Naive thymus-derived CD8-positive, alpha-beta T cell (primary cell): ENCODE measurements at regions not wholly inside any gene's neighbourhood (a gene's known extent, or its start where the extent isn't known, plus 50 kb on each side); places are given as distances from the start of the nearest gene placed in this dataset.

Source experiments
- ATAC-seq, 2 donors: fragments of 150-1000 bp; cut with Tn5 transposase in 1 of 2; sonication (Bioruptor Pico), chemical (Tn5 transposase) in 1 of 2; 1 replicate in 1 of 2; 2 replicates in 1 of 2; pipeline ENCODE4 v1.10.0; 2021; ENCODE audit warnings: mild to moderate bottlenecking in 2 of 2, moderate library complexity in 2 of 2
- POLR2A ChIA-PET: fragments of 350-600 bp; sonication (Branson Sonifier 250); formaldehyde crosslinking; loops from one replicate; lab custom pipeline; 2021; ENCODE audit warnings: antibody characterized with exemption; lab: Charles Lee
- DNase-seq, 10 donors: peaks; one replicate each; pipeline versions ENCODE4 v3.0.0 to v3.0.0-alpha.2; 2020 to 2022
- H3K27ac Mint-ChIP-seq, 10 donors: one replicate each; pipeline ENCODE4 v1.8.0; 2020 to 2022; ENCODE audit warnings: mild to moderate bottlenecking in 10 of 10, mixed read lengths in 10 of 10, moderate library complexity in 4 of 10, inconsistent platforms in 1 of 10
- H3K27me3 Mint-ChIP-seq, 5 donors: one replicate each; pipeline ENCODE4 v1.8.0; 2021 to 2022; ENCODE audit warnings: mixed read lengths in 5 of 5
- H3K36me3 Mint-ChIP-seq, 3 donors: one replicate each; pipeline ENCODE4 v1.8.0; 2020 to 2022; ENCODE audit warnings: mixed read lengths in 3 of 3, mild to moderate bottlenecking in 2 of 3, inconsistent platforms in 1 of 3
- H3K4me1 Mint-ChIP-seq, 4 donors: one replicate each; pipeline ENCODE4 v1.8.0; 2021 to 2022; ENCODE audit warnings: mixed read lengths in 4 of 4
- H3K4me3 Mint-ChIP-seq, 10 donors: one replicate each; pipeline ENCODE4 v1.8.0; 2020 to 2022; ENCODE audit warnings: mild to moderate bottlenecking in 10 of 10, mixed read lengths in 10 of 10, moderate library complexity in 6 of 10, inconsistent platforms in 1 of 10
- H3K9me3 Mint-ChIP-seq, 9 donors: one replicate each; pipeline ENCODE4 v1.8.0; 2020 to 2022; ENCODE audit warnings: mixed read lengths in 9 of 9, mild to moderate bottlenecking in 3 of 9, inconsistent platforms in 1 of 9, moderate library complexity in 1 of 9

GRCh38 chr10:16316733-16317390 is 119.9 kb upstream of the PTER start:
- no peak overlapping the region for H3K4me3 Mint-ChIP-seq

GRCh38 chr10:16341637-16342036 is 95.2 kb upstream of the PTER start:
- no peak for ATAC-seq
- H3K9me3 Mint-ChIP-seq, result peaks cover 0 to 4% (median 0%) of the 10 kb centered on the region in 9 donors
- peaks cover 6 to 22% (median 7%) of the 10 kb centered on the region in 5 donors for H3K27me3 Mint-ChIP-seq
- no peaks in the 10 kb centered on the region for H3K4me1 Mint-ChIP-seq
- H3K4me3 Mint-ChIP-seq, result no peak overlapping the region
- POLR2A ChIA-PET, result no interaction called here
- no peak for DNase-seq
- no peak overlapping the region for H3K27ac Mint-ChIP-seq
- no peaks in the 10 kb centered on the region for H3K36me3 Mint-ChIP-seq

More at GRCh38 chr10:16316733-16317390, 119.9 kb upstream of the PTER start:
- no peak for DNase-seq
- Mint-ChIP-seq H3K36me3 (no peaks in the 10 kb centered on the region), H3K4me1 (no peaks in the 10 kb centered on the region), H3K27me3 (no peaks in the 10 kb centered on the region), H3K9me3 (peaks cover 0 to 2% (median 0%) of the 10 kb centered on the region in 9 donors), H3K27ac (no peak overlapping the region)
- ATAC-seq, result no peak
- POLR2A ChIA-PET, result no interaction called here

GRCh38 chr10:16348891-16349290 is 87.9 kb upstream of the PTER start:
- POLR2A ChIA-PET, result no interaction called here
- peaks cover 4 to 18% (median 14%) of the 10 kb centered on the region in 5 donors for H3K27me3 Mint-ChIP-seq
- H3K9me3 Mint-ChIP-seq, result peaks cover 0 to 6% (median 2%) of the 10 kb centered on the region in 9 donors
- no peaks in the 10 kb centered on the region for H3K4me1 Mint-ChIP-seq
- no peaks in the 10 kb centered on the region for H3K36me3 Mint-ChIP-seq
- ATAC-seq (no peak), DNase-seq (no peak)
- no peak overlapping the region for H3K4me3 Mint-ChIP-seq
- no peak overlapping the region for H3K27ac Mint-ChIP-seq

- H3K27ac Mint-ChIP-seq, result no peak overlapping the region
- H3K4me3 Mint-ChIP-seq, result no peak overlapping the region
- POLR2A ChIA-PET, result no interaction called here
- H3K9me3 Mint-ChIP-seq, result peaks cover 0 to 6% (median 2%) of the 10 kb centered on the region in 9 donors
- H3K36me3 Mint-ChIP-seq, result no peaks in the 10 kb centered on the region
- no peak for ATAC-seq
- peaks cover 4 to 12% (median 10%) of the 10 kb centered on the region in 5 donors for H3K27me3 Mint-ChIP-seq
- H3K4me1 Mint-ChIP-seq, result no peaks in the 10 kb centered on the region
- DNase-seq, result no peak
These were observed 84.7 kb upstream of the PTER start for GRCh38 chr10:16352146-16352545.

GRCh38 chr10:16360001-16360400 is 76.8 kb upstream of the PTER start:
- Mint-ChIP-seq H3K27me3 (peaks cover 6 to 29% (median 11%) of the 10 kb centered on the region in 5 donors), H3K4me1 (no peaks in the 10 kb centered on the region), H3K9me3 (peaks cover 0 to 15% (median 6%) of the 10 kb centered on the region in 9 donors), H3K36me3 (peaks cover 0 to 7% (median 0%) of the 10 kb centered on the region in 3 donors), H3K4me3 (no peak overlapping the region), H3K27ac (no peak overlapping the region)
- no peak for DNase-seq
- POLR2A ChIA-PET, result no interaction called here
- no peak for ATAC-seq

- POLR2A ChIA-PET, result no interaction called here
- Mint-ChIP-seq H3K27me3 (peaks cover 6 to 29% (median 11%) of the 10 kb centered on the region in 5 donors), H3K36me3 (peaks cover 0 to 7% (median 0%) of the 10 kb centered on the region in 3 donors), H3K4me3 (no peak overlapping the region), H3K27ac (no peak overlapping the region), H3K9me3 (peaks cover 0 to 15% (median 7%) of the 10 kb centered on the region in 9 donors), H3K4me1 (no peaks in the 10 kb centered on the region)
- DNase-seq (no peak), ATAC-seq (no peak)
These were observed 76.4 kb upstream of the PTER start for GRCh38 chr10:16360425-16360824.

GRCh38 chr10:16361086-16361485 is 75.7 kb upstream of the PTER start:
- H3K27ac Mint-ChIP-seq, result no peak overlapping the region
- POLR2A ChIA-PET, result no interaction called here
- DNase-seq (no peak), ATAC-seq (no peak)
- H3K4me3 Mint-ChIP-seq, result no peak overlapping the region
- H3K27me3 Mint-ChIP-seq, result peaks cover 6 to 29% (median 12%) of the 10 kb centered on the region in 5 donors
- no peaks in the 10 kb centered on the region for H3K4me1 Mint-ChIP-seq
- peaks cover 0 to 7% (median 0%) of the 10 kb centered on the region in 3 donors for H3K36me3 Mint-ChIP-seq
- peaks cover 0 to 15% (median 7%) of the 10 kb centered on the region in 9 donors for H3K9me3 Mint-ChIP-seq

- POLR2A ChIA-PET, result no interaction called here
- no peak for ATAC-seq
- no peaks in the 10 kb centered on the region for H3K4me1 Mint-ChIP-seq
- H3K36me3 Mint-ChIP-seq, result peaks cover 0 to 10% (median 0%) of the 10 kb centered on the region in 3 donors
- DNase-seq, result no peak
- H3K27ac Mint-ChIP-seq, result no peak overlapping the region
- peaks cover 8 to 45% (median 32%) of the 10 kb centered on the region in 5 donors for H3K27me3 Mint-ChIP-seq
- H3K9me3 Mint-ChIP-seq, result peaks cover 0 to 23% (median 7%) of the 10 kb centered on the region in 9 donors
- H3K4me3 Mint-ChIP-seq, result no peak overlapping the region
These were observed 73.1 kb upstream of the PTER start for GRCh38 chr10:16363741-16364140.

- no peaks in the 10 kb centered on the region for H3K4me1 Mint-ChIP-seq
- POLR2A ChIA-PET, result no interaction called here
- ATAC-seq, result no peak
- no peak overlapping the region for H3K27ac Mint-ChIP-seq
- peaks cover 0 to 3% (median 0%) of the 10 kb centered on the region in 3 donors for H3K36me3 Mint-ChIP-seq
- no peak for DNase-seq
- peaks cover 3 to 26% (median 19%) of the 10 kb centered on the region in 5 donors for H3K27me3 Mint-ChIP-seq
- H3K9me3 Mint-ChIP-seq, result peaks cover 0 to 9% (median under 1%) of the 10 kb centered on the region in 9 donors
- no peak overlapping the region for H3K4me3 Mint-ChIP-seq
These were observed 69.1 kb upstream of the PTER start for GRCh38 chr10:16367621-16368292.

GRCh38 chr10:16381083-16381482 is 55.7 kb upstream of the PTER start:
- Mint-ChIP-seq H3K9me3 (no peaks in the 10 kb centered on the region), H3K4me1 (no peaks in the 10 kb centered on the region), H3K27ac (no peak overlapping the region), H3K27me3 (peaks cover 0 to 6% (median 2%) of the 10 kb centered on the region in 5 donors), H3K36me3 (no peaks in the 10 kb centered on the region), H3K4me3 (no peak overlapping the region)
- no peak for ATAC-seq
- POLR2A ChIA-PET, result no interaction called here
- DNase-seq, result no peak

GRCh38 chr10:16384021-16384420 is 52.8 kb upstream of the PTER start:
- Mint-ChIP-seq H3K27ac (peak overlapping the region in 1 of 10 donors; percentile 61), H3K27me3 (peaks cover 0 to 6% (median 0%) of the 10 kb centered on the region in 5 donors), H3K4me3 (no peak overlapping the region), H3K4me1 (no peaks in the 10 kb centered on the region), H3K36me3 (no peaks in the 10 kb centered on the region), H3K9me3 (no peaks in the 10 kb centered on the region)
- ATAC-seq (no peak), DNase-seq (no peak)
- POLR2A ChIA-PET, result no interaction called here

GRCh38 chr10:16386855-16387254 is 50.0 kb upstream of the PTER start:
- POLR2A ChIA-PET, result no interaction called here
- H3K4me3 Mint-ChIP-seq, result no peak overlapping the region
- ATAC-seq (no peak), DNase-seq (no peak)
- H3K27me3 Mint-ChIP-seq, result peaks cover 2 to 12% (median 5%) of the 10 kb centered on the region in 5 donors
- no peaks in the 10 kb centered on the region for H3K9me3 Mint-ChIP-seq
- no peaks in the 10 kb centered on the region for H3K36me3 Mint-ChIP-seq
- no peaks in the 10 kb centered on the region for H3K4me1 Mint-ChIP-seq
- no peak overlapping the region for H3K27ac Mint-ChIP-seq
